Natural killer cell treated with Interleukin-12 subunit alpha and Interleukin-12 subunit beta and Interleukin-15 and Interleukin-18, amount 100 ng/mL, for 72 hours (primary cell): ENCODE measurements at regions not wholly inside any gene's neighbourhood (a gene's known extent, or its start where the extent isn't known, plus 50 kb on each side); places are given as distances from the start of the nearest gene placed in this dataset.
A peak's percentile ranks its signal among the peaks of the same experiment; 100 is the strongest.
"Not testable (repeated sequence)": the region's sequence is repeated elsewhere in the genome, so short reads cannot be mapped to it uniquely, and the experiment has no call there.

Source experiments
- ATAC-seq, 2 donors: fragments of 150-1000 bp; cut with Tn5 transposase in 1 of 2; sonication (Bioruptor Pico), chemical (Tn5 transposase) in 1 of 2; 2 replicates each; pipeline ENCODE4 v1.10.0; 2021
- DNase-seq: peaks from one replicate; pipeline ENCODE4 v3.0.0; 2022; ENCODE audit warnings: low spot score
- H3K27ac Mint-ChIP-seq, 2 donors: 1 replicate in 1 of 2; 2 replicates in 1 of 2; pipeline ENCODE4 v1.8.0; 2022; ENCODE audit warnings: mixed read lengths in 2 of 2, mild to moderate bottlenecking in 1 of 2, moderate library complexity in 1 of 2
- H3K27me3 Mint-ChIP-seq, 2 donors: 1 replicate in 1 of 2; 2 replicates in 1 of 2; pipeline ENCODE4 v1.8.0; 2022; ENCODE audit warnings: mixed read lengths in 2 of 2
- H3K36me3 Mint-ChIP-seq: one replicate; pipeline ENCODE4 v1.8.0; 2022; ENCODE audit warnings: mixed read lengths
- H3K4me1 Mint-ChIP-seq, 2 donors: 1 replicate in 1 of 2; 2 replicates in 1 of 2; pipeline ENCODE4 v1.8.0; 2022; ENCODE audit warnings: low read depth in 2 of 2, mixed read lengths in 2 of 2, mild to moderate bottlenecking in 1 of 2
- H3K4me3 Mint-ChIP-seq: one replicate; pipeline ENCODE4 v1.8.0; 2022; ENCODE audit warnings: mixed read lengths
- H3K9me3 Mint-ChIP-seq: 2 replicates; pipeline ENCODE4 v1.8.0; 2022; ENCODE audit warnings: mixed read lengths

DNA sequence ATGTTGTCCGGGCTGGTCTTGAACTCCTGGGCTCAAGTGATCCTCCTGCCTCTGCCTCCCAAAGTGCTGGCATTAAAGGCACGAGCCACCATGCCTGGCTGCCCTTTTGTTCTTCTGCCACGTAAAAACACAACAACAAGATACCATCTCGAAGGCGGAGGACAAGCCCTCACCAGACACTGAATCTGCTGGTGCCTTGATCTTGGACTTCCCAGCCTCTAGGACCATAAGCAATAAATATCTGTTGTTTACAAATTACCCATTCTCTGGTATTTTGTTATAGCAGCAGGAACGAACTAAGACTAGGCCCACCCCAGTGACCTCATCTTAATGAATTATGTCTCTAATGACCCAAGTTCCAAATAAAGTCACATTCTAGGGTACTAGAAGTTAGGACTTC lies 128.4 kb upstream of the CACNA1A start:
- no peaks in the 10 kb centered on the region for H3K36me3 Mint-ChIP-seq
- H3K27me3 Mint-ChIP-seq: peaks cover 11 to 19% of the 10 kb centered on the region in 2 donors
- H3K4me3 Mint-ChIP-seq: no peak overlapping the region
- no peak overlapping the region for H3K27ac Mint-ChIP-seq
- ATAC-seq (no peak), DNase-seq (no peak)
- no peaks in the 10 kb centered on the region for H3K4me1 Mint-ChIP-seq
- no peaks in the 10 kb centered on the region for H3K9me3 Mint-ChIP-seq

DNA sequence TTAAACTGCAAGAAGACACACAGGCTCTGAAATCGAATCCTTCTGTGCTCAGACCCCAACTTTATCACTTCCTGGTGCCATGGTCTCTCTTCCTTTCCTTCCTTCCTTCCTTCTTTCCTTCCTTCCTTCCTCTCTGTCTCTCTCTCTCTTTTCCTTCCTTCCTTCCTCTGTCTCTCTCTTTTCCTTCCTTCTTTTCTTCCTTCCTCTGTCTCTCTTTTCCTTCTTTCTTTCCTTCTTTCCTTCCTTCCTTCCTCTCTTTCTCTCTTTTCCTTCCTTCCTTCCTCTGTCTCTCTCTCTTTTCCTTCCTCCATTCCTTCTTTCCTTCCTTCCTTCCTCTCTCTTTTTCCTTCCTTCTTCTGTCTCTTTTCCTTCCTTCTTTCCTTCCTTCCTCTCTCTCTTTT lies 127.2 kb upstream of the CACNA1A start:
- Mint-ChIP-seq H3K36me3 (no peaks in the 10 kb centered on the region), H3K4me3 (no peak overlapping the region)

DNA sequence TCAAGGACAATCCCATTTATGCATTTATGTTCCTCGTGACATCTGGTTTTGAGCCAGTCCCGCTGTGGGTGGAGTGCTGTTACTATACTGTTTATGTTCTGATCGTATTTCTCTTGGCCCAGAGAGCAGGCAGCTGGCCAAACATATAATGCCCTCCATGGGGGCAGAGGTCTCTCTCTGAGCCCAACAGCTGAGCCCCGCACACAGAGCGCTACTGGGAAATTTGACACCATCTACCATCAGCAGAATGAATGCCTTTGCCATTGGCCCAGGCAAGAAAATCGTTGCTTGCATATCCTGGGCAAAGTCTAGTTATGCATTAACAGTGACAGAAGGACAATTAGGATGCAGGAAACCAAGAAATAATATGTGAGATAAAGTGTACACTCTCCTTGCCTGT lies 126.8 kb upstream of the CACNA1A start:
- DNase-seq: no peak
- Mint-ChIP-seq H3K36me3 (no peaks in the 10 kb centered on the region), H3K4me3 (no peak overlapping the region), H3K27ac (no peak overlapping the region), H3K27me3 (peaks cover 7 to 12% of the 10 kb centered on the region in 2 donors), H3K4me1 (no peaks in the 10 kb centered on the region), H3K9me3 (no peaks in the 10 kb centered on the region)
- no peak for ATAC-seq

More for the DNA sequence above, 127.2 kb upstream of the CACNA1A start:
- DNase-seq: no peak
- Mint-ChIP-seq H3K9me3 (no peaks in the 10 kb centered on the region), H3K27me3 (peaks cover 7 to 12% of the 10 kb centered on the region in 2 donors), H3K27ac (no peak overlapping the region), H3K4me1 (no peaks in the 10 kb centered on the region)
- no peak for ATAC-seq

DNA sequence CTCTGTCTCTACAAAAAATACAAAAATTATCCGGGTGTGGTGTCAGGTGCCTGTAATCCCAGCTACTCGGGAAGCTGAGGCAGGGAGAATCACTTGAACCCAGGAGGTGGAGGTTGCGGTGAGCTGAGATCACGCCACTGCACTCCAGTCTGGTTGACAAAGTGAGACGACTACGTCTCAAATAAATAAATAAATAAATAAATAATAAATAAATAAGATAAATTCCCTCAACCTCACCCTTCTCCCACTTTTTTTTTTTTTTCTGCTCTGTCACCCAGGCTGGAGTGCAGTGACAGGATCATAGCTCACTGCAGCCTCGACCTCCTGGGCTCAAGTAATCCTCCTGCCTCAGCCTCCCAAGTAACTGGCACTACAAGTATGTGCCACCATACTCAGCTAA lies 125.9 kb upstream of the CACNA1A start:
- not testable (repeated sequence) for H3K4me1 Mint-ChIP-seq, H3K4me3 Mint-ChIP-seq, H3K27ac Mint-ChIP-seq, H3K36me3 Mint-ChIP-seq, ATAC-seq, DNase-seq, H3K9me3 Mint-ChIP-seq
- H3K27me3 Mint-ChIP-seq: peaks cover 6 to 12% of the 10 kb centered on the region in 2 donors

DNA sequence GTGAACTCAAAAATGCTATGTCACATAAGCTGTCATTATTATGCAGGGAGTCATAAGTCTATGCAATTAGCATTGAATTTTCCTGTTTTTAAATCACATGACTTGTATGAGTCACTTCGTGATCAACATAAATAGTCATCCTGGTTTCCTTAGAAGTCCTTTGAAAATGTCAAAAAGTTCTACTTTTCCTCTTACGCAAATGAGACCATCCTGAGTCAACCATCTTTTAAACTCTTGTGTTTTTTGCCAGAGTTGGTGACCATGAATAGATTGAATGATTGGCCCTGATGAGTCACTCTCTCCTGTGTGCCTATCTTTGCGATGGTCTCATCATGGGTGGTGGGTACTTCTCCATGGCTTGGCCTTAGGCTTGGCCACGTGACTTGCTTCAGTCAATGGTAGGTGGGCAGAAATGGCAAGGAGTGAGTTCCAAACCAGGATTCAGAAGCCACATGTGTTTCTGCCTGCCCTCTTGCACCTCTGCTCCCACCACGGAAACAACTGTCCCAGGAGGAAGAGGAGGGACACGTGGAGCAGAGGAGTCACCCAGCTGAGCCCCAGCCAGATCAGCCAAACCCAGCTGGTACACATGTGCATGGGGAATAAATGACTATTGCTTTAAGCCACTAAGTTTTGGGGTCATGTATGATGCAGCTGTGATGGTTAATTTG lies 123.5 kb upstream of the CACNA1A start:
- Mint-ChIP-seq H3K27ac (no peak overlapping the region), H3K4me3 (no peak overlapping the region), H3K36me3 (no peaks in the 10 kb centered on the region), H3K9me3 (no peaks in the 10 kb centered on the region), H3K4me1 (no peaks in the 10 kb centered on the region), H3K27me3 (peaks cover 11 to 22% of the 10 kb centered on the region in 2 donors)
- ATAC-seq (no peak), DNase-seq (no peak)

DNA sequence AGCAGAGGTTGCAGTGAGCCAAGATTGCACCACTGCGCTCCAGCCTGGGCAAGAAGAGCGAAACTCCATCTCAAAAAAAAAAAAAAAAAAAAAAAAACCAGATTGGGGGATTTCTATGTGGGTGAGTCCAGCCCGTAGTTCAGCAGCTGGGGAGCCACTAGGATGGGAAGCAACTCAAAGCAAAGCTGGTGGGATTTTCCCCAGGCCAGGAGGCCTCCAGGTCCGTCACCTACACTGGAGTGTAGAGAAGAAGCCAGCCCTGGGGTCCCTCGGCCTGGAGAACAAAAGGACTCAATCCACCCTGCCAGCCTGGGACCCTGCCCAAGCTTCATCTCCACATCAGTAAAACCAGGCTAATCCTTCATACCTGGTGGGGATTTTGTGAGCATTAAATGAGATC lies 121.3 kb upstream of the CACNA1A start:
- no peak for ATAC-seq
- H3K27ac Mint-ChIP-seq: peak overlapping the region in 1 of 2 donors; percentile 23
- H3K36me3 Mint-ChIP-seq: no peaks in the 10 kb centered on the region
- no peaks in the 10 kb centered on the region for H3K9me3 Mint-ChIP-seq
- no peak for DNase-seq
- H3K27me3 Mint-ChIP-seq: peaks cover 28 to 33% of the 10 kb centered on the region in 2 donors
- no peak overlapping the region for H3K4me3 Mint-ChIP-seq
- H3K4me1 Mint-ChIP-seq: no peaks in the 10 kb centered on the region

DNA sequence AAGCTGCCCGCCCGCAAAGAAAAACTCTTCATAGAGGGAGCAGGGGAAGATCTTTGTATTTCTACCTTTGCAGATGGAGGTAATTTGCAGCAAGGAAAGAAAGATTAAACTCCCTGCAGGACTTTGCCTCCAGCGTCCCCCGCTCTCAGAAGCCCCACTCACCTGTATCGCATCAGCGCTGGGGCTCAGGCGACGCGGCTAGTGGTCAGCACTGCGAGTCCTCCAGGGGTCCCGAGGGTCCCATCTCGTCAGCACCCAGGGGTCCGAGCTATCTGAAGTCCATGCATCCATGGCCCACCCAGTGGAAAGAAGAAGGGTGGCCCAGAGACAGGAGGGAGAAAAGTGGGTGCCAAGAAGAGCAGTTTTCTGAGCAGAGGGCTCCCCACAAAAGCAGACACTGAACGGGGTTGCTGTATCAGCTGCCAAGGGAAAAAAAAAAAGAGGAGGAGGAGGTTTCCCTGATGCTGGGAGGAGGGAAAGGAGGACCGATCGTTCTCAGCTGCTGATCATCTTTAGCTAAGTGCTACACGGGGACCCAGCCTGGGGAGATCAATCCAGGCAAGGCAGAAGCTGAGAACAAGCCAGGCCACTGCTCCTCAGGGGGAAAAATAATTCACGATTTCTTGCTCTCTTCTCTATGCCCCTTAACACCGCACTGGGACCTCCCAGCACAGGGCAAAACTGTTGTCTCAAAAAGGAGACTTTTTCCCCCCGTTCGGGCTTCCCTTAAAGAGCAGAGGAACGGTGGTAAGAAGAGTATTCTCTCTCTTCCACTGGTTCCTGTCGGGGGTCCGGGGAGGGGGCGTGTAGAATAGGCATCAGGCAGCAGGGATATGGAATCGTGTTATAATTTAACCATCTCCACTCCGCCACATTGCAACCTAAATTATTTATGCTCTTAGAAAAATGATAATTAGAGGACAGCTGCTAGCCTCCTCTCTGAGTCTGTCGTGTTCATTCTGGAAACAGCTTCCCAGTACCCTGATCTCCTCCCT lies 117.7 kb upstream of the CACNA1A start:
- H3K4me3 Mint-ChIP-seq: no peak overlapping the region
- ATAC-seq: no peak

DNA sequence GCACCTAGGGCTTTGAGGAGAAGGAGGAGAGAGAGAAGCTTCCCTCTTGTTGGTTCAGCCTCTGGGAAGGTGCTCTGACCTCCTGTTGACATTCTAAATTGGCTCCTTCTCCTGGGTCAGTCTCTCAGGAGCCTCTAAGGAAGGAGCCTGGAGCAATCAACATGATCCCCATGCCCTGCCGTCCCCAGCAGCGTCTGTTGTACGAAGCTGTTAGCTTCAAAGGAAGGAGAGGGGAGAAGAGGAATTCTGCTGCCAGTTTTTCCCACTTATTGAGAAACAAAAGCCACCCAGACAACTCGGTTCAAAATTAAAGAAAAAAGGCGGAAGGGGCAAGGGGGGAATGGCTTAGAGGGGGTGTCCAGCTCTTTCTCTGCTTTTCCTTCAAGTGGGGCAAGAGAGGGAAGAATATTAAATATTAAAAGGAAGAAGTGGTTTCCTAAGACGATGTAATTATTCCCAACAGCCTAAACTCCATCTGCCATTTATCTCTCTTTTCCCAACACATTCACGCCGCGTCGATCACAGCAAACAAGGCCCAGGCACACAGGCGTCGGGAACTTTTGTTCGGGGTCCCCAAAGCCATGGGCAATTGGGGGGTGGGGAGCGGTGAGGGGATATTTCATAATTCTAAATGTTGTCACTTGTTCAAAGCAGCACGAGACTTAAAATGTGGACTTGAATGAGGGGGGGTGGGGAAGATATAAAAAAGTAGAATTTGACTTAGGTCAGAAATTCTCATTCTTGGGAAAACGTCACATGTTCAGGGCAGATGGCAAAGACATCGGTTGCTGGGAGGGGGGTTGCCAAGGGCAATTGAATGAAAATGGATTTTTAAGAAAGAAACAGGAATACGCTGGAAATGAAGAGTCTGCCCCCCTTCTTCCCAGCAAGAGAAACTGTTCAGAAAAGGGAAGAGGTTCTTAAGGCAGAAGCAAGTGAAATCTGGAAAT lies 116.8 kb upstream of the CACNA1A start:
- DNase-seq: no peak
- ATAC-seq: no peak
- Mint-ChIP-seq H3K4me1 (no peaks in the 10 kb centered on the region), H3K36me3 (no peaks in the 10 kb centered on the region), H3K27me3 (peaks cover 35 to 52% of the 10 kb centered on the region in 2 donors), H3K27ac (no peak overlapping the region), H3K9me3 (no peaks in the 10 kb centered on the region), H3K4me3 (no peak overlapping the region)

More for the DNA sequence above, 117.7 kb upstream of the CACNA1A start:
- H3K36me3 Mint-ChIP-seq: no peaks in the 10 kb centered on the region
- no peak for DNase-seq
- H3K9me3 Mint-ChIP-seq: no peaks in the 10 kb centered on the region
- H3K27me3 Mint-ChIP-seq: peaks cover 32 to 43% of the 10 kb centered on the region in 2 donors
- no peak overlapping the region for H3K27ac Mint-ChIP-seq
- H3K4me1 Mint-ChIP-seq: no peaks in the 10 kb centered on the region

DNA sequence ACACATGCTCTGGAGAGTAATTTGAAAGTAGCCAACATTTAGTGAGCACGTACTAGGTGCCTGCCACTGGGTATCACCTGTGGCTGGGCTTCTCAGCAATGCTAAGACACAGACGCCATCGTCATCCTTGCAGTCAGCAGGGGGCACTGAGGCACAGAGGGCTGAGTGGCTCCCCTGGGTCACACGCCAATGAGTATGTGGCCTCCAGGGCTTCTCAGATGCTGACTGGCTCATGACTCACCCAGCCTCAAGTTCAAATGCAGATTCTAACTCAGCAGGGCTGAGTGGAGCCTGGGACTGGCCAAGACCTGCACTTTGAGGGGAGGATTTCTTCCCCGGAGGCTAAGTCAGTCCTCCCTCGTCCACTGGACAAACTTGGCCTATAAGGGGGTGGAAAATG lies 115.1 kb upstream of the CACNA1A start:
- DNase-seq (no peak), ATAC-seq (peak; percentile 53 to 73)
- Mint-ChIP-seq H3K4me3 (no peak overlapping the region), H3K9me3 (no peaks in the 10 kb centered on the region), H3K36me3 (no peaks in the 10 kb centered on the region), H3K4me1 (peaks cover 0 to 1% of the 10 kb centered on the region in 2 donors), H3K27me3 (peaks cover 46 to 68% of the 10 kb centered on the region in 2 donors), H3K27ac (no peak overlapping the region)

DNA sequence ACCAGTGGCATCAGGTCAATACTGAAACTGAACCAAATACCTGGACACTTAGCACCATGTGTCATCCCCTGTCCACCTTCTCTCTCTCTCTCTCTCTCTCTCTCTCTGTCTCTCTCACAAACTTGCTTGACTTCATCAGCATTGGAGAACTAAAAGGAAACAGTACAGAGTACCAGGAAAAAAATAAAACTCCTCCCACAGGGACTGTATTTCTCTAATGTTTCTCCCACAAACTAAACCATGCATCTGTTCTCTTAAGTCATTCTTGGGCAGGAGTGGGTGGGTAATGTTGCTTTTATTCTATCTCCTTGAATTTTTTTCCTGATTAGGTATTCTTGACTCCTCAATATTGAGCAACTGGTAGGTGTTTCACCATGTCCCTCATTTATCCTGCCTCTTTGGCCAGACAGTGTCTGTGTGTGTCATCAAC lies 112.9 kb upstream of the CACNA1A start:
- no peaks in the 10 kb centered on the region for H3K36me3 Mint-ChIP-seq
- ATAC-seq (no peak), DNase-seq (no peak)
- no peak overlapping the region for H3K4me3 Mint-ChIP-seq
- peaks cover 38 to 56% of the 10 kb centered on the region in 2 donors for H3K27me3 Mint-ChIP-seq
- no peaks in the 10 kb centered on the region for H3K9me3 Mint-ChIP-seq
- peaks cover 0 to 2% of the 10 kb centered on the region in 2 donors for H3K4me1 Mint-ChIP-seq
- no peak overlapping the region for H3K27ac Mint-ChIP-seq

DNA sequence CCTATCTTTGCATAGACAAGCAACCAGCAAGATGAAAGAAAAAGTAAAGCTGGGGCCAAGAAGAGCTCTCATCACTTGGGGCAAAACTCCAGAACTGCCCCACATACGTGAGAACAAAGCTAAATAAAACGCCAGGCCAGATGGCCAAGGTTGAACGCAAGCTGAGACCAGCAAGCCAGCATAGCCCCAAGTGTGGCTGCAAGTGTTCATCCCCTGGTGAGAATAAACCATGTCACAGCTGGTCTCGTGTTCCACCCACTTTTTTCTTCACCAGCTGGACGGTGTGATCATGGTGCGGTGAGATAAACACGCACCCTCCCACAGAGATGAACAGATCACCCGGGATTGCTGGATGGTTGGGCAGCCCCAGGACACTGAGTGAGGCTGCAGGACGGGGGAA lies 109.6 kb upstream of the CACNA1A start:
- Mint-ChIP-seq H3K36me3 (no peaks in the 10 kb centered on the region), H3K27me3 (peaks cover 21 to 43% of the 10 kb centered on the region in 2 donors), H3K9me3 (no peaks in the 10 kb centered on the region), H3K4me1 (peaks cover 0 to 2% of the 10 kb centered on the region in 2 donors), H3K4me3 (no peak overlapping the region), H3K27ac (no peak overlapping the region)
- ATAC-seq: no peak
- no peak for DNase-seq

DNA sequence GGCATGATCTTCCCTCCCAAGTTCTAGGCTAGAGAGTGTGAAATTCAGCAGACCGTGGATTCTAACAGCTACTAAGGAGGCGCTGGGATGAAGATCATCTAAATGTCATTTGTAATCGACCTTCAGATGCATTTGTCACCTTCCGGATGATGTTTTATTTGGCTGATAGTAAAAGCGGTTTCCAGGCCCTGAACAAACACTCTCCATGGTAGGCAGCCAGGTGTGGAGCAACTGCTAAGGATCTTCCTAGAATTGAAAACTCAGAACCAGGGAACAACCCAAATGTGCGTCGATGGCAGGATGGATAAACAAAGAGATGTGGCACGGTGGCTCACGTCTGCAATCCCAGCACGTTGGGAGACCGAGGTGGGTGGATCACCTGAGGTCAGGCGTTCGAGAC lies 107.2 kb upstream of the CACNA1A start:
- no peaks in the 10 kb centered on the region for H3K36me3 Mint-ChIP-seq
- peaks cover 20 to 32% of the 10 kb centered on the region in 2 donors for H3K27me3 Mint-ChIP-seq
- DNase-seq (no peak), ATAC-seq (no peak)
- no peak overlapping the region for H3K27ac Mint-ChIP-seq
- no peaks in the 10 kb centered on the region for H3K9me3 Mint-ChIP-seq
- no peak overlapping the region for H3K4me3 Mint-ChIP-seq
- H3K4me1 Mint-ChIP-seq: peaks cover 0 to 2% of the 10 kb centered on the region in 2 donors

DNA sequence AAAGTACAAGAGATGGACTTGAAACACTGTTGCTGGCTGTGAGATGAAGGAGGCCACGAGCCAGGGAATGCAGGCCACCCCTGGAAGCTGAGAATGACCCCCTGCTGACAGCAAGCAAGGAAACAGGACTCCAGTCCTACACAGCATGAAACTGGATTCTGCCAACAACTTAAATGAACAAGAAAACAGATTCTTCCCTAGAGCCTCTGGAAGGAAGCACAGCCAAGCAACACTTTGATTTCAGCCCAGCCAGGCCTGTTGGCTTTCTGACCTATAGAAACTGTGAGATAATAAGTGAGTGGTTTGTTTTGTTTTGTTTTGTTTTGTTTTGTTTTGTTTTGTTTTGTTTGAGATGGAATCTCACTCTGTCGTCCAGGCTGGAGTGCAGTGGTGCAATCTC lies 105.3 kb upstream of the CACNA1A start:
- Mint-ChIP-seq H3K27ac (no peak overlapping the region), H3K9me3 (no peaks in the 10 kb centered on the region), H3K27me3 (peaks cover 13 to 14% of the 10 kb centered on the region in 2 donors), H3K4me1 (peaks cover 0 to 2% of the 10 kb centered on the region in 2 donors), H3K36me3 (no peaks in the 10 kb centered on the region), H3K4me3 (no peak overlapping the region)
- DNase-seq: no peak
- no peak for ATAC-seq
